ENCODE measurements at regions not wholly inside any gene's neighbourhood (a gene's known extent, or its start where the extent isn't known, plus 50 kb on each side); places are given as distances from the start of the nearest gene placed in this dataset.

GRCh38 chr2:158042245-158042644, 59.4 kb upstream of the UPP2 start:
- TF ChIP-seq CTCF (IDR thresholded peaks at IDR 0.05) = no peak
- TF ChIP-seq POLR2A (IDR thresholded peaks at IDR 0.05) = no peak
